ENCODE measurements at regions not wholly inside any gene's neighbourhood (a gene's known extent, or its start where the extent isn't known, plus 50 kb on each side); places are given as distances from the start of the nearest gene placed in this dataset.

DNA sequence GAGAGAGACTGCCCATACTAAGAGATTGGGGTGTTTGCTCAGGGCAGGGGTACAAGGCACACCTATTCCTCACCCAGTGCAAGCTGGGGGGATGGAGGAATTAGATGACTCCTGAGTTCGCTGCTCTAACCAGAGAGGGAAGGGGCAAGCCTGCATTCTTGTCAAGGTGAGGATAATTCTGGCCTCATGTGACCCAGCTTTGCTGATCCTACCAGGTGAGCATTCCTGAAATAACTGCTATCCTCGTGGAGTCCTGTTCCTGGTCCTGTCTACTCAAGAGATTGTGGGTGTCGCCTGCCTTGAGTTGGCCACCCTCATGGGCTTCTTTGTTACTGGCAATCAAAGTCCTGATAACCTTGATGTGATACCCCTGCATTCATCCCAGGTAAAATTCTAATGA lies 206.0 kb downstream of the SPP2 start:
- Histone ChIP-seq H3K27ac (ENCODE audit: extremely low read length, insufficient read depth, low read length) (no peak overlapping the region), H4K20me1 (ENCODE audit: insufficient read depth, low read length) (no peaks in the 10 kb centered on the region), H3K9ac (ENCODE audit: insufficient read depth, low read depth, low read length) (no peak overlapping the region), H3K4me1 (ENCODE audit: insufficient read depth, low read length) (no peaks in the 10 kb centered on the region), H3K79me2 (ENCODE audit: insufficient read depth, low read length) (no peaks in the 10 kb centered on the region), H2AFZ (ENCODE audit: low read length) (no peak overlapping the region), H3K36me3 (replicated peaks in 1 of 2; ENCODE audit: control insufficient read depth in 1 of 2, insufficient read depth in 2 of 2, low read length in 2 of 2) (no peaks in the 10 kb centered on the region), H3K4me2 (ENCODE audit: low read depth, low read length) (no peak overlapping the region), H3K4me3 (replicated peaks in 1 of 3; ENCODE audit: insufficient read depth in 1 of 3, low read depth in 2 of 3, low read length in 3 of 3) (no peak overlapping the region), H3K9me3 (ENCODE audit: low read length) (no peaks in the 10 kb centered on the region), H3K27me3 (ENCODE audit: control insufficient read depth in 1 of 2, insufficient read depth in 2 of 2, low read length in 2 of 2) (no peaks in the 10 kb centered on the region; a peak in 1 of 5 replicates)
- in situ Hi-C loops (cut with HindIII; ENCODE audit: extremely low pct_ligation_motif_present, low pct_unique_long_range_greater_than_20kb) (loop anchor here (10.0 kb wide), 1 partner anchor 282 kb away; no protein-coding TSS in a partner anchor), intact Hi-C loops (cut with micrococcal nuclease; ENCODE audit: unreplicated experiment) (no loop called here)
- WGBS (ENCODE audit: low lambda C conversion rate) = 0% methylated on average over 3 of the region's 3 CpGs
- TF ChIP-seq SIX4 (CRISPR knock-in tag; IDR thresholded peaks at IDR 0.05) (no peak), RFX3 (CRISPR knock-in tag; IDR thresholded peaks at IDR 0.05) (no peak)
- DNase-seq (ENCODE audit: low spot score) = no peak
- BruUV-seq (replicated peaks) = no TSS peak
- CTCF ChIA-PET (ENCODE audit: low intra/inter-chr PET ratio, low total read pairs) = no interaction called here
- FAIRE-seq = no peak
- no peak for ATAC-seq
- POLR2A ChIA-PET = no interaction called here

DNA sequence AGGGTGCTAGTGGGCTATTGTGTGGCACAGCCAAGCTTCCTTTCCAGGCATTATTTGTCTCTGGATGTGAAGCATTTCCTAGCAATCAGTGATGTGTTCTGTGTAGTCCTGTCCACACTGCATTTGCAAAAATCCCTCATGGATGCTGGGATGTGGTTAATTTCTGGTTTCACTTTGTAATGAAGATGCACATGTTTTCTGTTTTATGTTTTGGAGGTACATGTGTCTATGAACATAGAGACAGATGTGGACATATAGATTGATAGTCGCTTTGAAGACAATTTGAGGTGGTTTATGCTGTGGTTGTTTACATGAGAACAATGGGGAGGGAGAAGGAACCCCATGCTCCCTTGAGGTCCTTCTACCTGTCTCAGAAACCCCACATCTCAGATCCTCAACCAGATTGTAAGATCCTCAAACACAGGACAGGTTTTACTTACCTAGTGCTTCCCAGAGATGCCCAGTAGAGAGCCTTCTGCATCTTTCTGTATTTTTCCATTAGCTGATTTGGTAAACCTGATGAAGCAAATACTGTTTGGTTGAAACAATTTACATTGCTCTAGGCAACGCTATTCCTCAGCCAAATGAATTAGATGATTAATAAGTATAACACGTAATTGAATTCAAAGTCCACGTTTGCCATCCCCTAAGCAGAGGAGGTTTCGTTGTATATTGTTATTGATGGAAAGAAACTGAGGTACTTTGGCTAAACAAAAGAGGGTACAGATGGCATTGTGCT lies 204.4 kb downstream of the SPP2 start:
- H3K9me3 ChIP-seq (ENCODE audit: low read length) = no peaks in the 10 kb centered on the region
- in situ Hi-C loops (cut with HindIII; ENCODE audit: extremely low pct_ligation_motif_present, low pct_unique_long_range_greater_than_20kb) (loop anchor here (10.0 kb wide), 1 partner anchor 280 kb away; no protein-coding TSS in a partner anchor), intact Hi-C loops (cut with micrococcal nuclease; ENCODE audit: unreplicated experiment) (no loop called here)
- H4K20me1 ChIP-seq (ENCODE audit: insufficient read depth, low read length) = no peaks in the 10 kb centered on the region
- no peak overlapping the region for H3K9ac ChIP-seq (ENCODE audit: insufficient read depth, low read depth, low read length)
- H3K27me3 ChIP-seq (ENCODE audit: control insufficient read depth in 1 of 2, insufficient read depth in 2 of 2, low read length in 2 of 2) = no peaks in the 10 kb centered on the region; a peak in 1 of 5 replicates
- WGBS (ENCODE audit: low lambda C conversion rate) = 12% methylated on average over 5 of the region's 5 CpGs
- ChIA-PET CTCF (ENCODE audit: low intra/inter-chr PET ratio, low total read pairs) (no interaction called here), POLR2A (no interaction called here)
- no peak for DNase-seq (ENCODE audit: low spot score)
- FAIRE-seq = no peak
- H3K79me2 ChIP-seq (ENCODE audit: insufficient read depth, low read length) = no peaks in the 10 kb centered on the region
- H3K4me1 ChIP-seq (ENCODE audit: insufficient read depth, low read length) = no peaks in the 10 kb centered on the region
- H2AFZ ChIP-seq (ENCODE audit: low read length) = no peak overlapping the region
- ATAC-seq = no peak
- TF ChIP-seq, protein P1, sequence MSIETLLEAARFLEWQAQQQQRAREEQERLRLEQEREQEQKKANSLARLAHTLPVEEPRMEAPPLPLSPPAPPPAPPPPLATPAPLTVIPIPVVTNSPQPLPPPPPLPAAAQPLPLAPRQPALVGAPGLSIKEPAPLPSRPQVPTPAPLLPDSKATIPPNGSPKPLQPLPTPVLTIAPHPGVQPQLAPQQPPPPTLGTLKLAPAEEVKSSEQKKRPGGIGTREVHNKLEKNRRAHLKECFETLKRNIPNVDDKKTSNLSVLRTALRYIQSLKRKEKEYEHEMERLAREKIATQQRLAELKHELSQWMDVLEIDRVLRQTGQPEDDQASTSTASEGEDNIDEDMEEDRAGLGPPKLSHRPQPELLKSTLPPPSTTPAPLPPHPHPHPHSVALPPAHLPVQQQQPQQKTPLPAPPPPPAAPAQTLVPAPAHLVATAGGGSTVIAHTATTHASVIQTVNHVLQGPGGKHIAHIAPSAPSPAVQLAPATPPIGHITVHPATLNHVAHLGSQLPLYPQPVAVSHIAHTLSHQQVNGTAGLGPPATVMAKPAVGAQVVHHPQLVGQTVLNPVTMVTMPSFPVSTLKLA (IDR thresholded peaks at IDR 0.05) = peak; percentile 91
- no peak for TF ChIP-seq GABPB1 (CRISPR knock-in tag; IDR thresholded peaks at IDR 0.05)
- no TSS peak for BruUV-seq (replicated peaks)
- no peak overlapping the region for H3K4me2 ChIP-seq (ENCODE audit: low read depth, low read length)
- no peak overlapping the region for H3K27ac ChIP-seq (ENCODE audit: extremely low read length, insufficient read depth, low read length)
- no peak overlapping the region for H3K4me3 ChIP-seq (replicated peaks in 1 of 3; ENCODE audit: insufficient read depth in 1 of 3, low read depth in 2 of 3, low read length in 3 of 3)
- H3K36me3 ChIP-seq (replicated peaks in 1 of 2; ENCODE audit: control insufficient read depth in 1 of 2, insufficient read depth in 2 of 2, low read length in 2 of 2) = no peaks in the 10 kb centered on the region

Data from HepG2 (cell line).